Stimulated activated CD8-positive, alpha-beta memory T cell treated with anti-CD3 and anti-CD28 coated beads, Interleukin-15, amount 100 ng/mL, for 1 hour (primary cell): ENCODE measurements at regions not wholly inside any gene's neighbourhood (a gene's known extent, or its start where the extent isn't known, plus 50 kb on each side); places are given as distances from the start of the nearest gene placed in this dataset.
"Not testable (repeated sequence)": the region's sequence is repeated elsewhere in the genome, so short reads cannot be mapped to it uniquely, and the experiment has no call there.

Experiments used
- DNase-seq: peaks from one replicate; pipeline ENCODE4 v3.0.0-alpha.2; 2020; ENCODE audit warnings: low read depth

DNA sequence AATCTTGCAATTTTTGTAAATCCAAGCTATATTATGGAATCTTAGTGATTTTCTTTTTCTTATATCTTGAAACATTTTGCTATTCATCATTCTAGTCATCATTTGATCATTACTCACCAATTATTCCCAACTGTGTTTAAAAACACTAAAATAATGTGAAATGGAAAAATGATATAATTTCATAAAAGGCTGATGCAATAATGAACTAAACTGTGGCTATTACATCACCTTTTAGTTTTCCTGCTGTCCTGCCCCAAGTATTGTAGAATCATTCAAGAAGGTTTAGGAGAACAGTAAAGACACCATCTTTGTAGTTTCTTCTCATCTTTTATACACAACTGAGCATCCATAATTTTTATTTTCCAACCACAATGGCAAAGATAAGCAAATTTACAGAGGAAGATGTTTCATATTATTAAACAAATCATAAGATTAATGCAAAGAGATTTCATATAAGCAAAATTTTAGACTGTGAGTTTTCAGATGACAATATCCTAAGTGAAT, 431.0 kb upstream of the SLC30A5 start:
- no peak for DNase-seq

DNA sequence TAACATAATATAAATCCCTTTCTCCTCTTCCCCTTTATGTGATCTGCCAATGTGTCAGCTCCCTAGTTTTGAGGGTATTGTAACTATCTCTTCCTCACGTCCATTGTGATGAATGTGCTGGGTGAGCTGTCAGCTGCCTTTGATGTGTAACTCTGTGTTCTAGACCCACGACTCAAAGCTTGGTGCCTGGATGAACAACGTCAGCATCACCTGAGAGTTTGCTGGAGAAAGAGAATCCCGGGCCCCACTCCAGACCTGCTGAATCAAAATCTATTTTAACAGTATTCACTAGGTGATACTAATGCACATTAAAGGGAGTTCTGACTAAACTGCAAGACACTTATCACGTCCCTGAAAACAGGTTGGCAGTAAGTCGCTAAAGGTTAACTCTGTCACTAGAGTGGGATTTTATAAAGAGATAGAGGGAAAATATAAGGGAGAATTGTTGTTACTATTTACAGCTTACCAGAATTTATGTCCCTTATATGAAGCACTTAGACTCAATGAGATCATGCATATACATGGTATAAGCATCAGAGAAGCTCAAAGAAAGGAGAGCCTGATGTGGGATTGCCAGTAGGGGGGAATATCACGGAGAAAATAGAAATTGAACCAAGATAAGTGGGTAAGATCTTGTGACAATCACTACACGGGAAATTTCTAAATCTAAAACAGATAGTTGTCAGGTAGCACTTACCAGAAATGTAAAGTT, 423.8 kb upstream of the SLC30A5 start:
- DNase-seq = no peak

DNA sequence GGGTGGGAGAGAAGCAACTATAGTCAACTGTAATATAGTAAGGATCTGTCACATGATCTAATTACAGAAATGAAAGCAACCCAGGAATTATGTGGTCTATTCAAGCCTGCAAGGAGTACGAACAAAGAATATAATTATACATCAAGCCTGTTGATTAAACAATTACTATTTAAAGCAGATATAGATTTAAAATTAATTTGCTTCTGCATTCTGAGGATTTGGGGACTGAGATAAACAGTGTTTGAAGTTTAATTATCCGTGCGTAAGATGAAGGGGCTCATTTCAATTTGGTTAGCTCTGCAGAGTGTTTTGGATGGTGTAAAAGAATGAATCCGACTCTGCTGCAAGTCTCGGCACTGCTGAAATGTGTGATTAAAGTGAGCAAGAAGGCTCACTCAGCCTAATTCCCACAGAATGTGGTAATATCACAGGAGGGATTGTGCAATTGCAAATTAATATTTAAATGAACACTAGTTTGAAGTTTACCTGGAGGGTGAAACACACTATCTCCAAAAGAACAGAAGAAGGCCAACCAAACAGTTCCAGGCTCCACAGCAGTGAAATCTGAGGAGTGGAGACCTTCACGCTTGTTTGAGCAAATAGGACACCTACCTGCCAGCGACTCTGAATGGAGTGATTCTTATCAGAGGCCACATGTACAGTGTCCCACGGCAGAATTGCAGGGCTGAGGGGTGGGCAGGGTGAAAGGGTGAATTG, 420.6 kb upstream of the SLC30A5 start:
- DNase-seq = no peak

DNA sequence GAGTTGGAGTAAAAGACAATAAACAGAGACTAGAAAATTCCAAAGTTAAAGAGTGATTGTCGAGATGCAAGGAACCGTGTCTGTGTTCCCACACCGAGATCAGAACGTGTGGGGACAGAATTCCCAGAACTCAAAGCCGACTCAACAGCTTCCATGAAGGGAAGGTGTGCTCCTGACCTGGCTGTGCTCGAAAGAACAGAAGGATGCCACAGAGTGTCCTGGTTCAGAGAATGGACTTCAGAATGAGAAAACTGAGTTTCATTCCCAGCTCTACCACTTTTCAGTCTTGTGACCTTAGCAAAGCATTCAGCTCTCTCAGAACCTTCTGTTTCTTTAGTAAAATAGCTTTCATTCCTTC, 420.0 kb upstream of the SLC30A5 start:
- no peak for DNase-seq

DNA sequence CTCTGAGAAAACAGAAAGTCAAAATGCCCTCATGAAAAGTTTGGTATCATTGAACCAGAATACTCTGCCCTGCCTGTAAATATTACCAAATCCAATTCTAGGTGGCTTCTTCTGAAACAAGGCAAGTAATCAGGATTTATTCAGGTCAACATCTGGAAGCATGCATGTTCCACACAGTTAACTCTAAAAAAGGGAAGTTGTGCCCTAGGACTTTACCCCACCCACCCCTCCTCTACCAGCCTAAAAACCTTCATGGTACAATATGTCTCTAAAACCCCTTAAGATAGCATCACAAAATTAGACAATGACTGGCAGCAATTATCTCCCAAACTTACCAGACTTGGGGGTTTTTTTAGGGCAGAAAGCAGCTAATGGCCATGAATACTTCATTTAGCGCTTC, 414.8 kb upstream of the SLC30A5 start:
- DNase-seq = no peak

DNA sequence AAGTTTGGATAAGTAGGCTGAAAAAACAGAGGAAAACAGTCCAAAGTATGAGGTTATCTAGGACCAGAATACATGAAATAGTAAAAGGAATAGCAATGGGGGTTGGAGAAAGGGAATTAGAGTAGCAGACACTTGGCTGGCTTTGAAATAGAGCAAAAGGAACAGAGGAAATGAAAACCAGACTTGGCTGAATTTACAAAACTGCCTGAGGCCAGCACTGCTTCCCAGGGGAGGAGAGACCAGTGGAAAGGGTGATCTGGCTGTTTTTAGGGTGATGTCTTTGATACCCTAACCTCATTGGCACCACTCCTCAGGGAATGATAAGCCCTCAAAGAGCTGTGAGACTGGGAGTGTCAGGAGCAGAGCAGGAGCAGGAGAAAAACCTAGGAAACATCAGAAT, 413.4 kb upstream of the SLC30A5 start:
- DNase-seq = no peak

DNA sequence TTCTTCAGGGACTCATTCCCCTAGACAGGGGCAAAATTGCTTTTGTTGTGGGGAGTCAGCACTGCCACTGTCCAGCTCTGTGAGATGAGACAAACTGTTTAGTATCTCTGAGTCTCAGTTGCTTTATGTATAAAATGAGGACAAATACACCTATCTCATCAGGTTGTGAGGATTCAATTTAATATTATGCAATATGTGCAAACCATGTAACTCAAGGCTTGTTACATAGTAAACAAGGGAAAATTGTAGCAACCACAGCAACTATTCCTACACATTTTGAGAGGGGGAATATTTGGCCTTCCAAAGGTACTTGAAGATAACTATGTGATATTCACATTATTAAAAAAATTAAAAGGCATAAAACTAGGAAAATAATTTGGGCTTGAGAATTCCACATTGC, 411.9 kb upstream of the SLC30A5 start:
- DNase-seq = no peak

DNA sequence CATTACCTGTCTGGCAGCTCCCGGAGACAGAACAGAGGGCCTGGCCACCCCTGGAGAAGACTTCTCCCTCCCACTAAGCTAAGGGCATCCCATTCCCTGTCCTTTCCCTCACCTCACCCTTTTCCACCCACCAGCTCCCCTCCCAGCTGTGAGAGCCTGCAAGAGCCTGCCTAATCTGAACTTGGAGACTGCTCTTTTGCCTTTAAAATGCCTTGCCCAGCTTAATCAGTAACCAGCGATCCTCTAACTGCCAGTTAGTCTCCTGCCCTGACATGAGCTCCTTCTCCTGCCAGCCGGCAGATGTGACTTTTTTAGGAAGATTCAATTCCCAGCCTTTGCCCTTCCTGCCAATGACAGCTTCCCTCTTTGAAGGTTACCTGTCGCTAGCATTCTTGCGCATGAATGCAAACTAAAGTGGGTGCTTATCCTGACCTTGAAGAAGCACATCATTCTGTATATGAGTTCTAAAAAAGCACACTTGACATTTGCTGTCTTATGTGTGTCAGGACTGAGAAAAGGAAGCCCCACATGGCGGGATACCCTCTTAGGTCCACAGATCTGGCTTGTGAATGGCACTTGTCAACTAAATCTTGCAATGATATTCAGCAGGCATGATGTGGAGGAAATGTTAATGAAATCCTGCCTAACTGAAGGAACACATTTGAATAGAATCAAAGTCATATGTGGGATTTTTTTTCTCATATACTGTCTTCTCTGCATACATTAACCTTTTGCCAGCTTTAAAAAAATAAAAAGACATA, 411.2 kb upstream of the SLC30A5 start:
- DNase-seq = no peak

DNA sequence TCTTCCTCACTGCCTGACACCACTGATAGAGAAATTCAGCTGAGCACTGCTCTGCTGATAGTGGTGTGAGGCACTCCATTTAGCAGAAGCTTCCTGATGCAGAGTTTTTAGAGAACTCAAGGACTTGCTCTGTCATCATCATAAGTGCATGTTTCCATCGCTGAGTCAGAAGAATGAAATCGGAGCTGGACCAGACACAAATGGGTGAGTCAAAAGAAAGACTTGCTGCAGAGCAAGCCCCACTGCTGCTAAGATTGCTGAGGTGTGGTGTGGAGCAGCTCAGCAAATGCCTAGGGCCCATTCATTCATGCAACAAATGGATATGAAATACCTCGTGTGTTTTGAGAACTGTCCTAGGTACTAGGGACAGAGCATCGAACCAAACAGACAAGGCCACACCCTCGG, 410.2 kb upstream of the SLC30A5 start:
- DNase-seq = no peak

DNA sequence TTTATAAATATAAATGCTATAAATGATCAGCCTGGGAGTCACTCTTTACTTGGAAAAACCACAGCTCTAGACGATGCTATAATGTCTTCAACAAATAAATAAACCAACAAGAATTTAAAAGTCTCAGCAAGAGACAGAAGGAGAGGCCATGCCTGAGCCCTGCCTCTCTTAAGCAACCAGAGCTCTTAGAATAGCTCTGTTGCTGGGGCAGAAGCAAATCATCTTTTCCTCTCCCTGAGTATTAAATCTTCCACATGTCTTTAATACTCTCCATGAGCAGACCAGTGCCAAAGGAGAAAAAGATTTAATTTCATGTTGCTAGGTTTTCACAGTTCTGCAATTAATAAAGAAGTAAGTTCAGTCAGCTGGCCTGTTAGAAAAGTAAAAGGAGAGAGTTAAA, 408.0 kb upstream of the SLC30A5 start:
- DNase-seq = no peak

DNA sequence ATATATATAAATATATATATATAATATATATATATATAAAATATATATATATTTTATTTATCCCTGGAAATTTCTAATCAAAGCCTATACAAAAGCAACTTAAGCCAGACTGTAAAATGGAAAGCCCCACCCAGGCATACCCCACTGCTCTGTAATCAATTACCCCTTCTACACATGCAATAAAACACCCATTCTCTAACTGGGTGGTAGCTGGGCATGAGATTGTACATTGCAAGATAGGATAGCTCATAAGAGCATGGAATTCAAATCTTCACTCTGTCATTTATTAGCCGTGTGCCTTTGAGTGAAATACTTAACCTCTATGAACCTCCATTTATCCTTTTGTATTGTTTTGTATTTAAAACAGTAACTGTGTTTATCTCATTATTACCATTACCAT, 405.3 kb upstream of the SLC30A5 start:
- no peak for DNase-seq

DNA sequence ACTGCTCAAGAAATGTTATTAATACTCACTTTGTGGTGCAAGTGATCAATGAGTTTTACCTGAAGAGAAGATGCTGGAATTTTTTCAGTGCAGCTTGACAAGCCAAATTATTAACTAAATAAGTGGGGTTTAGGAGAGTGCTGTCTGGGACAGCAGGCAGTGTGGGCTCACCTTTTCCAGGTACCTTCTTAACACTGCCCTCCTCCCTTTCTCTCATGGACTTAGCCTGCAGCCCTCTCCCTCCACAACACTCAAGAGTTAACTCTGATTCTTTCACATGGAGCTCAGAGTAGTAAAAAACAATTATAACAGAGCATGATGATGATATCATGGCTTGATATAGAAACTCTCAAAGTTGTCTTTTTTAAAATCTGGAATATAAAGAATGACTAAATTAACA, 404.8 kb upstream of the SLC30A5 start:
- DNase-seq = no peak

DNA sequence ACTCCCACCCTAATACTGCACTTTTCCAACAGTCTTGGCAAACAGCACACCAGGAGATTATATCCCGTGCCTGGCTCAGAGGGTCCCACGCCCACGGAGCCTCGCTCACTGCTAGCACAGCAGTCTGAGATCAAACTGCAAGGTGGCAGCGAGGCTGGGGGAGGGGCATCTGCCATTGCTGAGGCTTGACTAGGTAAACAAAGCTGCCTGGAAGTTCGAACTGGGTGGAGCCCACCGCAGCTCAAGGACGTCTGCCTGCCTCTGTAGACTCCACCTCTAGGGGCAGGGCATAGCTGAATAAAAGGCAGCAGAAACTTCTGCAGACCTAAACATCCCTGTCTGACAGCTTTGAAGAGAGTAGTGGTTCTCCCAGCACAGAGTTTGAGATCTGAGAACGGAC, 401.9 kb upstream of the SLC30A5 start:
- DNase-seq = not testable (repeated sequence)

DNA sequence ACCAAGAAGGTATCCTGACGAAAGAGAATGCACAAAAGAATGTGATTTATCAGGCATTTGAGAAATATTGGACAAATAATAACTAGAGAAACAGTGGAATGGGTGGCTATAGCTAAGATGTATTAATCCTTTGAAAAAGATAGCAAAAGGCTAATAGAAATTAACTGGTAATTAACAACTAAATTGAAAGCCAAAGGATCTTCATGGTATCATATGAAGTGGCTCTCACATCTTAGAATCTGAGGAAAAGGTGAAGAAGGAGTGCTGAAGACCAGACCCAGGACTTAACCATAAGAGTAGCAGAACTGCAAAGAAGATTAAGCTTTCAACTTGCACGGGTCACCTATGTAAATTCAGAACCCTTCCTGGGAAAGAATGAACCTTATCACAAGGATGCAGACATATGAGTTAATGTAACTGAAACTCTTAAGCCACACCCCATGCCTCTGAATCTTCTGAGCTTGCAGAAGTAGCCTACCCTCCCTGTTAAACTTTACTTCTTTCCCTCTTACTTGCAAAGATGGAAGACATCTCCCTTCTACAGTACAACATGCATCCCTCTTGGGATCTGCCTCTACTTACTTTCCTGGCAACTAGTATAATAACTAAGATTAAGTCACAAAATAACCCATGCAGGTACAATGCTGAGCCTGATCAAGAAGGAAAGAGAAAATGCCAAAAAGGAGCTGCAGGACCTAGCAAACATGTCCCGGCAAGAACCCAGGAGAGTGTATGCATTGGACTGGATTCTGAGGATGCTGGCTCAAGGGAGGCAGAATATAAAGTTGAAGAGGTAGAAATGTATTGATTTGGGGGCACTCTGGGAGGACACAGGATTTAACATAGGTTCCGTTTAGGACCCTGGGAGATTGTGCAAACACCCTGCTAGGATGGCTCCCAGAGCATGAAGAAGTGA, 395.5 kb upstream of the SLC30A5 start:
- no peak for DNase-seq

DNA sequence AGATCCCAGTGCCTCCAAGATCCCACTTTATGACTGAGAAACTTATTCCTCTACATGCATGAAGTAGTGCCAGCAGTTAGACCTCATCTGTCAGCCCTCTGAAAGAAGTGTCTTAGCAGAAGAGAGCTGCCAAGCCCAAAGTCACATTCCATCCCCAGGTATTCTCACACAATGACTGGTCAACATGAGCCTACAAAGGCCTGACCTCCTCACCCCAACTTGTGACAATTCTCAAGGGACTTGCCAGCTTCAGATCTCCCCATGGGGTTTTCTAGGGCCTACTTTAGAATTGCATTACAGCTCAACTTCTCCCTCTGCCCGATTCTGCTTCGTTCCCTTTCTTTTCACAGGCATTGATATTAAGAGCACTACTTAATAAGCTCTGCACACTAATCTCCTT, 393.8 kb upstream of the SLC30A5 start:
- no peak for DNase-seq

DNA sequence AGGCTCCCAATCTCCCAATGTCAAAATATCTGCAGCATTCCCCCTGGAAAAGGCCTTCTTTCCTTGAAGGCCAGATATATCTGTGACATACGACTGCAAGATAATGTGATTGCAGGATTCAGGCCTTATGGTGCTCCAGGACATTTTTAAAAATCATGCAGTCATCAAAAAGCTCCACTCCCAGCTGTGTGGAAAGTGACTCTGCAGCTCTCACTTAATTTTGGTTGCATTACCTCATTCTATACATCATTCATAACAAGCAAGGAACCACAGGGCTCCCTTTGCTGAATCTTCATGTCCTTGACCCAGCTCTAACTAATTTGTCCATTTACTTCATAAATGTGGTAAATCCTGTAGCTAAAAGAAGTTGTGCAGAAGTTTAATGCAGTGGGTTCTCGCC, 386.2 kb upstream of the SLC30A5 start:
- DNase-seq = no peak

DNA sequence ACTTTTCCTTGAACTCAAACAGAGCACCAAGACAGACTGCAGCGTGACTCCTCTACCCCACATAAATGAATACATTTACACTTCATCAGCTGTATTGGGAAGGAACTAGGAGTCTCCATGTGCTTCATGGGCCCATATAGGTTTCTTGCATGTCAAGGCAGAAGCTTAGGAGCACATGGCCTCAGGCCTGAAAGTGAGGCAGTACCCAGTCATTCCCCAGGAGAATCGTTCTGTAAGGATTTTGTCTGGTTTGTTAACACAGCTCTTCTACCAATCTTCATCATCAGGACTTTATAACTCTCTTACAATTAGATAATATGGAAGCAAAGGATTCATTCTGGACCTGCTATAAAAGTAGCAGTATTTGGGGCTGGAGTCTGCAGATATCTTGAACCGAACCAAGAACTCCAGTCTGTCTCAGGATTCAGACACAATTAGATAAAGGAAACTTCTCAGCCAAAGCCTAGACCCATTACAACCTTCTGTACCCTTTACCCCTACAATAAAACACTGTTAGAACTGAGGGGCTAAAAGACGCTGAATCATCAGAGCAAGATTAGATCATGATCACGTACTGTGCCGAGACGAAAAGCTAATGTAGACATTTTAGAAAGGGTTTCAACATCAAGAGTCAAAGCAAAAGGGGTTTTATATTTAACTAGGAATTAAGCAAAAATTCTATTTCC, 385.5 kb upstream of the SLC30A5 start:
- no peak for DNase-seq

DNA sequence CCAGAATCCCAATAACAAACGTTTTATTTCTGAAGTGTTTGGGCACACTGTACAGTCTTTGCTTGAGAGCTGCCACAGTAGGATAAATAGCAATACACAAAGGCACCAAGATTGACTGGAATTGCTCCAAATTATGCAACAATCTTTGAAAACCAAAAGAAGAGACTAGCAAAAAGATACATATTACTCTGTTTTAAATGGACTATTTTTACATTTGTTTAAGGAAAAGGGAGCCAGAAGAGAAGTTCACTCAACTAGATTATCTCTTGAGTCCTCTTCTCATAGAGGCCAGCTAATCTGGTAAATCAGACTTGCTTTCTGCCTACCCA, 385.0 kb upstream of the SLC30A5 start:
- DNase-seq = no peak

DNA sequence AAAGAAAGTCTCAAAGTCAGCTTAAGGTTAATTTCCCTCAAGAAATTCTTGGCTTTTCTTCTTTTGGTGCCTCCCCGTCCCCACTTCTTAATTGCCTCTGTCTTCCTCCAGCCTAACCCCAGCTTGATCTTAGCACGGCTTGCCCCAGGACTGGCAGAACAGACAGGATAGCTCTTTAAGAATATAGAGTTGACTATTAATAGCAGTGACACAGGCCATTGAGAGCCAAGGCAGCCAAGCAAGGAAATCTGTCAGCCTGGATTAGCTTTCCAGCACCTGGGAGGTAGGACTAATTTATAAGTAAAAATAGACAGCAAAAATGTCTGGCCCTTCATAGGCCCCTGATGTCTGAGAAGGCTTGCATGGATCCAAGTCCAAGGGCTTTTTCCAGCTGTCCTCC, 384.6 kb upstream of the SLC30A5 start:
- no peak for DNase-seq

DNA sequence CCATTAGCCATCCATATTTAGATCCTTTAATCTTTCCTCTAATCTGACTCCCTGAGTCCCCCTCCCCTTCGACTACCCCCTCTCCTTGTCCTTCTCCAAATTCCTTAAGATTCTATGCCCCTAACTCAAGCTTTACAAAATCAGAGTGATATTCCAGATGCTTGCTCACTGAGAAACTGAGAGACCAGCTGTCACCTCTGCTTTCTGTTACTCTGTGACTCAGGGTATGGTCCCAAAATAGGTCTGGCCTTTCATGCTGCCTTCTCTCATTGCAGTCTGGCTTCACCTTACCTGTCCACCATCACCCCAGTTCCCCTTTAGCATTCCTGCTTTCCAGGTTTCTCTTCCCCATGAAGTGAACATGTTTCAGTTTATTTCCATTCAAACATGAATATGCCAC, 383.3 kb upstream of the SLC30A5 start:
- DNase-seq = no peak
